ENCODE measurements at regions not wholly inside any gene's neighbourhood (a gene's known extent, or its start where the extent isn't known, plus 50 kb on each side); places are given as distances from the start of the nearest gene placed in this dataset.

- TF ChIP-seq CTCF (IDR thresholded peaks at IDR 0.05; ENCODE audit: low read length) (no peak), EZH2 (IDR thresholded peaks at IDR 0.05; ENCODE audit: borderline replicate concordance, low read length) (no peak)
These were observed 382.3 kb downstream of the PCNX1 start for GRCh38 chr14:71289536-71289935.

Data from OCI-LY1 (cell line).